ENCODE measurements at regions not wholly inside any gene's neighbourhood (a gene's known extent, or its start where the extent isn't known, plus 50 kb on each side); places are given as distances from the start of the nearest gene placed in this dataset.

DNA sequence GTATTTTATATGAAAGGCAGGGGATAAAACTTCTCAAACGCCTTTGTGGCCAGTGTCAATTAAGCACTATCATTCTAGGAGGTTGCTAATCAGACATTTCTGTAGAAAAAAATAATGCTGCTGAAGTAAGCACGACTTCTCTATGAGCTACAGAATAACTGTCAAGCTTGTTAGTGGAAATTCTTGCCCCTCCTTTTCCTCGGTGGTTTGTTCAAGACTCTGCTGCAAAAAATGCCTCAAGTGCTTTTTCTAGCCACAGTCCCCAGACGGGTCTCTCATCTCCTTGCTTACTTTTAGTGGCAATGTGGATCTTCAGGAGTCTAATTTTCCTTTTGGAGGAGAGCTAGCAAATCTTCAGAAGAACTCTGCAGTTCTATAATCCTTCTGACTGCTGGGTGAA, 452.0 kb downstream of the FUT8 start:
- in situ Hi-C loops (cut with MboI; ENCODE audit: low pct_unique_long_range_greater_than_20kb, low sequenced_read_pairs): no loop called here
- no peak for DNase-seq

DNA sequence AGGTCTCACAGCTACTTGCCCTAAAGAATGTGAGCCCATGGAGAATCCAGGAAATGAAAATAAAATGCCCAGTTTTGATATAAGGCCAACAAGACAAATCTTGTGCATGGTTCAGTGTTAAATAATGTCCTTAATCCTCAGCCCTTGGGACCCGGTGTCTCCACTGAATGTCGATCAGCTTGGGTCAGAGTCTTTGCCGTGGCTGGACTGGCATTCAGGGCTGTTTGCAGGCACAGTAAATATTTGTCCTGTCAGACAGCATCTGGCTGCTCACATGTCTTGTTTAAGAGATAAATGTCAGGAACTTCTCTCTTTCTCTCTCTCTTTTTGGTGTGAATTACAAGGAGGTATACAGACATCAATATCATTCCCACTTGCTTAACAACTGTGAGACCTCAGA, 452.5 kb downstream of the FUT8 start:
- in situ Hi-C loops (cut with MboI; ENCODE audit: low pct_unique_long_range_greater_than_20kb, low sequenced_read_pairs): no loop called here
- no peak for DNase-seq

DNA sequence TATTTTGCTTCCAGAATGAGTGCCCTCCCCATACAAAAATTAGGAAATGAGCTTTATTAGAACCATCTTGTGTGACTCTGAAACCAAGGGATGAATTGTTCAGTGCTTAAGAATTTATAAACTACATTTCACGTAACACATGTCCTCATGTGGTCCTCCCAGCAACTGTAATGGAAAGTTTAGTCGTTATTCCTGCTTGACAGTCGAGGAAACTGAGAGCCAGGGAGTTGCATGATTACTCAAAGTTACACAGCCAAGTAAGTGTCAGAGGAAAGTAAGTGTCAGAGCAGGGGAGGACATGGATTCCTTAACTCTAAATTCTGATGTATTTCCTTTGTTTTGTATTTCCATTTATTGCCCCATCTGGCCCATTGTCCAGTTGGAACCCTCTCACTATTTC, 453.9 kb downstream of the FUT8 start:
- in situ Hi-C loops (cut with MboI; ENCODE audit: low pct_unique_long_range_greater_than_20kb, low sequenced_read_pairs): no loop called here
- no peak for DNase-seq

DNA sequence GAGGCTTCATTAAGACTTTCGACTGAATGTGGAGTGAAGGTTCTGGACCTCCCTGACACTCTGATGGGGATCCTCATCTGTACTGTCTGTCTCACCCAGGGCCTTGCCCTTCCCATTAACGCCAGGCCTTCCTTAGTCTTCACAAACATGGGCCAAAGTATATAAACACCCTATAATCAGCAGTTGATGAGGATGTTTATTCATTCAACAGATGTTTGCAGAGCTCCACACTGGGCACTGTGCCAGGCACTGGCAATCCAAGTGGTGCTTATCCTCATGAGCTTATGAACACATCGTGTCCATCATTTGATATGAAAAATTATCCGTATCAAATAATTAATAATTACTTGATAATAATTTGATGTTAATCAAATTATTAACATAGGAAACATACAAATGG, 454.4 kb downstream of the FUT8 start:
- in situ Hi-C loops (cut with MboI; ENCODE audit: low pct_unique_long_range_greater_than_20kb, low sequenced_read_pairs): no loop called here
- no peak for DNase-seq

DNA sequence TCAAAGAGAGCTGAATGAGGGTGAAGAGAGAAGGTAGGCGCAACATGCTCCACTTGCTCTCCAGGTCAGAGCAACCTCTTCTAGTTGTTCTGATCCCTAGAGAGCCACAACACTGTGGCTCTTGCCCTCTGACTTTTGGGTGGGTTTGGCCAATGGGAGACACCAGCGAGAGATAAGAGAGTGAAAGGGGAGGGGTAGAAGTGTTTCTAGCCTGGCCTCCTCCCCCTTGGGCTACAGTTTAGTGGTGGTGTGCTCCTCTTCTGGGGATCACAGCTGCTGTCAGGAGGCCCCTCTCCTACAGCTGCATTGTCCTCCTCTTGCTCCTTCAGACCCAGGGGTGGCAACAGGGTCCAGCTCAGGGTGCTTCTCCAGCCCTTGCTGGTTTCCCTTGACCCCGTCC, 454.8 kb downstream of the FUT8 start:
- in situ Hi-C loops (cut with MboI; ENCODE audit: low pct_unique_long_range_greater_than_20kb, low sequenced_read_pairs): no loop called here

DNA sequence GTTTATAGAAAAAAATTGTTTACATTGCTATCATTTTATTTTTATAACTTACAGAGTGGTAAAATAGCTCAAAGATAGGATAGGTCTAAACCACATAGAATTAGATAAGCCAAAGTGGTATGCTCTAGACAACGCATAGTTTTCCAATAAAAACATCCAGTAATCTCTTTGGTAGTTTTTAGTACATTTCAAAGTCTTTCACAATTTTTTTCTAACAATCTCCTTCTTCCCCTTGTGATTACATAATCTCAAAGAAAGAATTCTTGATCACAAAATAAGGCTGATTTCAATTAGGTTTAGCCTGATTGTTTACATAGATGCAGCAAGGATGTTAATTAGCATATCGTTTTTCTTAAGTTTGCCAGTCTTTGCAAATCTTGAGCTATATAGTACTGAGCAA, 460.0 kb downstream of the FUT8 start:
- in situ Hi-C loops (cut with MboI; ENCODE audit: low pct_unique_long_range_greater_than_20kb, low sequenced_read_pairs): no loop called here
- no peak for DNase-seq

More for the DNA sequence above, 454.8 kb downstream of the FUT8 start:
- DNase-seq: no peak

DNA sequence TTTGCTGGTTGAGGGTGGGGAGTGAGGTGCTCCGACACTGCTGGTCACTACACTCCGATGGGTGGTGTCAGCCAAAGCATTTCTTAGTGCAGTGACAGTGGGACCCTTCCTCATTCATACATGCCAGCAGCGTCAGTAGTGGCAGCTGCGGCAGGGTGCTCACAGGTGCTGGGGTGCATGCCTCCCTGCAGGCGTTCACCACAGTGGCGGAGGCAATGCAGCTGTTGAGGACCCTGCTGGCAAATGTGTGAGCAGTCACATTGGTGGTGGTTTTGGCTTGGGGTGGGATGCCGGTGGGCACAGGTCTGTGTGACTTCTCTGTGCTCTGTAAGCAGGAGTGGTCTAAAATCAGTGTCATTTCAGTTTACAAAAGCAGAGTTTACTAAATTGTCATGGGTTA, 464.6 kb downstream of the FUT8 start:
- in situ Hi-C loops (cut with MboI; ENCODE audit: low pct_unique_long_range_greater_than_20kb, low sequenced_read_pairs): no loop called here
- no peak for DNase-seq

DNA sequence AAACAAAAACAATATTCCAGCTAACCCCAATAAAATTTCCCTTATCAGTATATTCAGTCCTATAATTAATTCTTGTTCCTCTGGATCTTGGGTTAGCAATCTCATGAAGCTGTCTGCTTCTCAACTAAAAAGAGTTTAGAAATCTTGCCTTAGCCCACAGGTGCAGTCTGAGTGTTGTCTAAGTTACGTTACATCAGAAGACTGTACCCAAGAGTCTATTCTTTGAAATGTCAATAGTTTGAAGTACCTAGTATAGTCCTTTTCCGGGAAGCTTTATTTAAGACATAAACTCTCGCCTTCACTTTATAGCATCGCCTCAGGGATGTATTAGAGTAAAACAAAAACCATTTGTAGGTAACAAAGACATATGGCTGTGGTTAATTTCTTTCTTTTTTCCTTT, 465.1 kb downstream of the FUT8 start:
- in situ Hi-C loops (cut with MboI; ENCODE audit: low pct_unique_long_range_greater_than_20kb, low sequenced_read_pairs): no loop called here

DNA sequence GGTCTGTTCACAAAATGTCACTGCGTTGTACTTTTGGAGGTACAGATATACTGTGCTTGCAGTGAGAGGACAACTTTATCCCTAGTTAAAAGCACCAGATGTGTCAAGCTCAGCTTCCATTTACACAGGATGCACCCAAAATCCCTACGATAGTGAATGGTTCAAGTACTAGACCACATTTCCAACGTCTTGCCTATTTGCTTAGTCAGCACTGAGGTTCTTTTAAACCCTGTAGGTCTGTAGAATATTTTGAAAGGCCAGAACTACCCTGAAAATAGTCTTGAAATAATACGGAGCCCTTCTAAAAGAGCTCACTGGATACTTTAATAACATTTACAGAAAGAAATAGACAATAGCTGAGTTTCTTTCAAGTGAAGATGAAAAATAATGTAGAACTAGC, 466.1 kb downstream of the FUT8 start:
- in situ Hi-C loops (cut with MboI; ENCODE audit: low pct_unique_long_range_greater_than_20kb, low sequenced_read_pairs): no loop called here
- DNase-seq: no peak

More for the DNA sequence above, 465.1 kb downstream of the FUT8 start:
- no peak for DNase-seq

DNA sequence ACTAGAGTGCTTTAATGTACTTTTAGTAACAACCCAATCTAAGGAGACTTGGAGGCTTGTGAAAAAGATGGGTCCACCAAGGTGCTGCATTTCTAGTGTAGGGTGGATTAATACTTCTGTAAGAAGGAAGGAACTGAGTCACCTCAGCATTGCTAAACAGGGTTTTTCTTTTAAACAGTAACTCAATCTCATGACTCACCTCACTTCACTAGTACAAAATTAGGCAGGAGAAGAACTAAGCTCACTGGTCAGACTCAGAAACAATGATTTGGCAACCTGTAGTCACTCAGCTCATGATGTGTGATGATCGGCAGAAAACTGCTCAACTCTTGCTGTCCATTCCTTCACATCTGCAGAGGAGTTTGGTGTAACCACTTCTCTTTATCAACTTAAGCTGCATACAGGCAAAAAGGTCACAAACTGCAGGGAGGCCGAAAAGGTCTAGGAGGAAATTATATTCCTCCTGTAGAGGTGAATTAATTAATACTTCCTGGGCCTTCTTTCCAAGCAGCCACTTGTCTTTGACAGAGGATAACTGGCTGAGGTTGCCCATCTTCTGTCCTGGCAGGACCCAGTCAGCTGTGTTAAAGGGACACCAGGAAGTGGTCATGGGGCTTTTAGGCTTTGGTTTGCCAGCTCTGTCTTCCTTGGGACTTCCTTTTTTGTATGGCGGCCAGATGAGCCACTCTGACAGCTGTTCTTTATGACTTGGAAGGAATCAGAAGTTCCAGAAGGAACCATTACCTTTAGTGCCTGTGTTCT, 466.9 kb downstream of the FUT8 start:
- in situ Hi-C loops (cut with MboI; ENCODE audit: low pct_unique_long_range_greater_than_20kb, low sequenced_read_pairs): no loop called here
- peak; percentile 15 for DNase-seq

DNA sequence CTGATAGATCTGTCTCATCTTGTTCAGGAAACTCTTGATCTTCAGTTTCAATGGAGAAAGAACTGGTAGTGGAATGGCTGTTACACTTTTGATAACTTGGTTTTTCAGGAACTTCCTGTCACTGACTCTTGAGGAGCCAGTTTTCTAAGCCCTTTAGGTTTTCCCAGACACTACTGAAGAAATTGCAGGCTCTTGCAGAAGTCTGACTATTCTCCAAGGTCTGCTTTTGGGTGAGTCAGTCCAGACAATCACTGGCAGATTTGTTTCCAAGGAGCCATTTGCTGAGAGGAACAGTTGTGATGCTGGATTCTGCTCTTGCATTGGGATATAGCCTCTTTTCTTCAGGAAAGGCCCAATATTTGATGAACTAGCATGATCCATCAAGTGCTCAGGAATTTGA, 468.0 kb downstream of the FUT8 start:
- in situ Hi-C loops (cut with MboI; ENCODE audit: low pct_unique_long_range_greater_than_20kb, low sequenced_read_pairs): no loop called here
- no peak for DNase-seq

DNA sequence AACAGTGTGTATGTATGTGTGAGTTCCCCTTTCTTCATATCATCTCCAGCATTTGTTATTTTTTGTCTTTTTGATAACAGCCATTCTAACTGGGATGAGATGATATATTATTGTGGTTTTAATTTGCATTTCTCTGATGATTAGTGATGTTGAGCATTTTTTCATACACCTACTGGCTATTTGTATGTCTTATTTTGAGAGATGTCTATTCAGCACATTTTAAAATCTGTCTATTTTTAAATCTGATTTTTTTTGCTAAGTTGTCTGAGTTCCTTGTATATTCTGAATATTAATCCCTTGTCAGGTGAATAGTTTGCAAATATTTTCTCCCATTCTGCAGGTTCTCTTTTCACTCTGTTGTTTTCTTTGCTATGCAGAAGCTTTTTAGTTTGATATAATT, 469.1 kb downstream of the FUT8 start:
- DNase-seq: no peak
- in situ Hi-C loops (cut with MboI; ENCODE audit: low pct_unique_long_range_greater_than_20kb, low sequenced_read_pairs): no loop called here

DNA sequence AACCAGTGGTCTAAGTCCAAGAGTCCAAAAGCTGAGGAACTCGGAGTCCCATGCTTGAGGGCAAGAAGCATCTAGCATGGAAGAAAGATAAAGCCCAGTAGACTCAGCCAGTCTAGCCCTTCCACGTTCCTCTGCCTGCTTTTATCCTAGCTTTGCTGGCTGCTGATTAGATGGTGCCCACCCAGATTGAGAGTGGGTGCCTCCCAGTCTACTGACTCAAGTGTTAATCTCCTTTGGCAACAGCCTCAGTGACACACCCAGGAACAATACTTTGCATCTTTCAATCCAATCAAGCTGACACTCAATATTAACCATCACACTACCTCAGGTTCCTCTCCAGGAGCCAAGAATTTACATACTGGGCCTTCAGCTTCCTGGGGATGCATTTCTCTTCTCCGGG, 476.1 kb downstream of the FUT8 start:
- no peak for DNase-seq
- in situ Hi-C loops (cut with MboI; ENCODE audit: low pct_unique_long_range_greater_than_20kb, low sequenced_read_pairs): no loop called here

DNA sequence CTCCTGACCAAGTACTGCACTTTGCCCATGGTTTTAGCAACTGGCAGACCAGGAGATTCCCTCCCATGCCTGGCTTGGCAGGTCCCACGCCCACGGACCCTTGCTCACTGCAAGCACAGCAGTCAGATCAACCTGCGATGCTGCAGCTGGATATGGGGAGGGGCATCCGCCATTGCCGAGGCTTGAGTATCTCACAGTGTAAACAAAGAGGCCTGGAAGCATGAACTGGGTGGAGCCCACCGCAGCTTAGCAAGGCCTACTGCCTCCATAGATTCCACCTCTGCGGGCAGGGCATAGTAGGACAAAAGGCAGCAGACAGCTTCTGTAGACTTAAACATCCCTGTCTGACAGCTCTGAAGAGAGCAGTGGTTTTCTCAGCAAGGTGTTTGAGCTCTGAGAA, 479.8 kb downstream of the FUT8 start:
- DNase-seq: no peak
- in situ Hi-C loops (cut with MboI; ENCODE audit: low pct_unique_long_range_greater_than_20kb, low sequenced_read_pairs): no loop called here

DNA sequence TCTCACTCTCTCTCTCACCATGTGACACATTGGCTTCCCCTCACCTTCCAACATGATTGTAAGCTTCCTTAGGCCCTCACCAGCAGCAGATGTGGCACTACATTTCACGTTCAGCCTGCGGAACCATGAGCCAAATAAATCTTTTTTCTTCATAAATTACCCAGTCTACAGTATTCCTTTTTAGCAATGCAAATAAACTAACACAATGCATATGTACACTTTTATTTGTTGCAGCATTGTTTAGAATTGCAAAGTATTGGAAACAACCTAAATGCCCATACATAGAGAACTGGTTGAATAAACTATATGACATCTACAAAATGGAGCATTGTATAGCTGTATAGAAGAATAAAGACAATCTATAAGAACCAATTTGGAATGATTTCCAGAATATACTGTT, 487.6 kb downstream of the FUT8 start:
- in situ Hi-C loops (cut with MboI; ENCODE audit: low pct_unique_long_range_greater_than_20kb, low sequenced_read_pairs): no loop called here

DNA sequence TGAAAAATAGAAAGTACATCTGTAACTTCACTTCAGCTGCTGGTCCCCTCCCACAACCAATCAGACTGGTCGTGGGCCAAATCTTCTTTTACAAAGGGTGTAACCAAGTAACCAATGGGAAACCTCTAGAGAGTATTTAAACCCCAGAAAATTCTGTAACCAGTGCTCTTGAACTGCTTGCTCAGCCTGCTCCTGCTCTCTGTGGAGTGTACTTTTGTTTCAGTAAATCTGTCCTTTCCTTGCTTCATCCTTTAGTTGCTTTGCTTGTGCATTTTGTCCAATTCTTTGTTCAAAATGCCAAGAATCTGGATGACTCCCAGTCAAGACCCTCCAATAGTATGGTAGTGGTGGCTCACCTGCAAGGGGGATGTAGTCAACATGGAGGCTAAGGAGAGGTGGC, 489.1 kb downstream of the FUT8 start:
- in situ Hi-C loops (cut with MboI; ENCODE audit: low pct_unique_long_range_greater_than_20kb, low sequenced_read_pairs): no loop called here

More for the DNA sequence above, 487.6 kb downstream of the FUT8 start:
- no peak for DNase-seq

DNA sequence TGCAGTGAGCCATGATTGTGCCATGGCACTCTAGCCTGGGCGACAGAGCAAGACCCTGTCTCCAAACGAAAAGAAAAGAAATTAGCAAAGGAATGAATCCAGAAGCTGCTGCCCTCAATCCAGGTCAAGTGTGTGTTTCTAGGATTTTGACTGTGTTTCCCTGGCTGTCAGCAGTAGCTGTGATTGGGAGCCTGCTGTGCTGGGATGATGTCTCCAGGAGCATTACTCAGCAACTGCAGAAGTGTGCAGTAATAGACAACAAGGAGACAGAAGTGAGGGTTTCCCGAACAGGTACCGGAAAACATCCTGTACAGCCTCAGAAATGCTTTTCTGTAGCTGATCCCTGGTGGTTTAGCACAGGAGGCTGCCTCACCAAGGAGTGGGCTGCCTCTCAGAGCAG, 492.5 kb downstream of the FUT8 start:
- no peak for DNase-seq
- in situ Hi-C loops (cut with MboI; ENCODE audit: low pct_unique_long_range_greater_than_20kb, low sequenced_read_pairs): no loop called here

More for the DNA sequence above, 489.1 kb downstream of the FUT8 start:
- DNase-seq: no peak

DNA sequence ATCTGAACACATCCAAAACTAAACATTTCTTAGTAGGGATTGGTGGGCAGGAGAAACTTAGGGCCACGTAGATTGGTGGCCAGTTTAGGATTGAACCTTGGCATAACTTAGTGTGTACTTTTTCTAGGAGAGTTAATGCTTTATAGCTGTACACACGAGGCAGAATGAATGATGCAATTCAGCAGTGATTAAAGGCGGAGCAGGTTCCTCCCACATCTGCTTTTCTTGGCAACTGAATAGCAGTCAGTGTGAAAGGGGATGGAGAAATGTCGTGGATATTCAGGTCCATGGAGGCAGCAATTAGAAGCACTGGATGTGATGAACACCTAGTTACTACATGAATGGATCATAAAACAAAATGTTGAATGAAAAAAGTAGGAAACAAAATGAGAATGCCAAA, 493.8 kb downstream of the FUT8 start:
- in situ Hi-C loops (cut with MboI; ENCODE audit: low pct_unique_long_range_greater_than_20kb, low sequenced_read_pairs): no loop called here
- DNase-seq: no peak

DNA sequence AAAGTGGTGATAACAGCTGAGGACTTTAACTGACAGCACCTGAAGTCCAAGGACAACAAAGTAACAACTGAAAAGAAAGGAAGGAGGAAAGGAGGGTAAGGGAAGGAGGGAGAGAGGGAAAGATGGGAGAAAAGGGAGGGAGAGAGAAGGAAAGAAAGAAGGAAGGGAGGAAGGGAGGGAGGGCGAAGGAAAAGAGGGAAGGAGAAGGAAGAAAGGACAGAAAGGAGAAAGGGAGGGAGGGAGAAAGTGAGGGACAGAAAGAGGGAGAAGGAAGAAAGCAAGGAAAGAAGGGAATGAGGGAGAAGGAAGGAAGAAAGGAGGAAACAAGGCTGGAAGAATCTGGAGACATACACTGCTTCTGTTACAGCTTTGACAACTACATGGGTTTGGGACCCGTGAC, 494.4 kb downstream of the FUT8 start:
- in situ Hi-C loops (cut with MboI; ENCODE audit: low pct_unique_long_range_greater_than_20kb, low sequenced_read_pairs): no loop called here
- DNase-seq: no peak

DNA sequence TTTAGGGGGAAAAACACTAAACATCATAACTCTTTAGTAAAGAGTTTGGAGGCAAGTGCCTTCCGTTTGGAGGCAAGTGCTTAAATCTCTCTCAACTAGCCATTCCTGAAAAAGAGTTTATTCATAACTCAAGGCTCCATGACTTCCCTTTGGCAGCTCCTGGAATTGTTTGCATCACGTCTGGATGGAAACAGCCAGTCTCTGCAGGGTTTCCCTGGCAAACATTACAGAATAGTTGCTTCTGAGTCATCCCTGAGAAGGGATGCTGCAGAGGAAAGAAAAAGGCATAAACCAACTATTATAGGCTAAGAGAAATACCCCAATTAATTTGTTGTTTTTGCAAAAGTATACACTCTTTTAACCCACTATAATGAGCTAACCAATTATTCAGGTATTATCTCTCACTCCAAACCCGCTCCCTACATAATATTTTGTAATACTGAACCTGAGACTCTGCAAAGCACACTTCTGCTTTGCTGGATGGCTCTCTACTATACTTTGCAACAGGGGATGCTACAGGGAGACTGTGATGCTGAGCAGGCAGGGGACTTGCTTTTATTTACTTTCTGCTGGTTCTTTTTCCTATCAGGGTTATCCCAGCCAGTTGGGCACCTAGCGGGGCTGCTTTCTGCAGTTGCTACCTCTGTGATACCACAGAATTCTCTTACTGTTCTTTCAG, 497.7 kb downstream of the FUT8 start:
- DNase-seq: no peak
- in situ Hi-C loops (cut with MboI; ENCODE audit: low pct_unique_long_range_greater_than_20kb, low sequenced_read_pairs): no loop called here

DNA sequence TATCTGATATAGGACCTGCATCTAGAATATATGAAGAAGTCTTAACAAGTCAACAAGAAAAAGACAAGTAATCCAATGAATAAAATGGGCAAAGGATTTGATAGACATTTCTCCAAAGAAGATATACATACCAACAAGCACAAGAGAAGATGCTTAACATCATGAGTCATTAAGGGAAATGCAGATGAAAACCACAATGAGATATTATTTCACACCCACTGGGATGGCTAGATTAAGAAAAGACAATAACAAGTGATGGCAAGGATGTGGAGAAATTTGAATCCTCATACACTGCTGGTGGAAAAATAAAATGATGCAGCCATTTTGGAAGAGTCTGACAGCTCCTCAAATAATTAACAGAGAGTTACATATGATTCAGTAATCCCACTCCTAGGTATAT, 502.6 kb downstream of the FUT8 start:
- in situ Hi-C loops (cut with MboI; ENCODE audit: low pct_unique_long_range_greater_than_20kb, low sequenced_read_pairs): no loop called here
- DNase-seq: no peak
